Amniotic epithelial cell (primary cell): ENCODE measurements at regions not wholly inside any gene's neighbourhood (a gene's known extent, or its start where the extent isn't known, plus 50 kb on each side); places are given as distances from the start of the nearest gene placed in this dataset.

Experiments used
- DNase-seq: peaks from one replicate; pipeline ENCODE4 v3.0.0-alpha.2; 2010; ENCODE audit warnings: low read depth

- no peak for DNase-seq
Observed at GRCh38 chr1:22264464-22265341, 121.8 kb upstream of the WNT4 start.

- no peak for DNase-seq
Observed at GRCh38 chr1:22266141-22266540, 123.2 kb upstream of the WNT4 start.

- DNase-seq = no peak
Observed at GRCh38 chr1:22267413-22268175, 124.7 kb upstream of the WNT4 start.

- DNase-seq = no peak
Observed at GRCh38 chr1:22268327-22268726, 125.4 kb upstream of the WNT4 start.

- no peak for DNase-seq
Observed at GRCh38 chr1:22271847-22272801, 129.2 kb upstream of the WNT4 start.

GRCh38 chr1:22273686-22274681, 131.1 kb upstream of the WNT4 start:
- peak; percentile 47 for DNase-seq

GRCh38 chr1:22275167-22275566, 132.3 kb upstream of the WNT4 start:
- DNase-seq = no peak

GRCh38 chr1:22275626-22276395, 132.9 kb upstream of the WNT4 start:
- DNase-seq = peak; percentile 43

- no peak for DNase-seq
Observed at GRCh38 chr1:22276396-22276748, 133.5 kb upstream of the WNT4 start.

- DNase-seq = no peak
Observed at GRCh38 chr1:22277662-22278061, 134.8 kb upstream of the WNT4 start.

GRCh38 chr1:22279735-22280134, 136.8 kb upstream of the WNT4 start:
- no peak for DNase-seq

GRCh38 chr1:22280526-22280925, 137.6 kb upstream of the WNT4 start:
- no peak for DNase-seq

GRCh38 chr1:22281521-22282363, 138.8 kb upstream of the WNT4 start:
- no peak for DNase-seq

- DNase-seq = no peak
Observed at GRCh38 chr1:22282364-22282995, 139.6 kb upstream of the WNT4 start.

GRCh38 chr1:22283596-22283995, 140.7 kb upstream of the WNT4 start:
- DNase-seq = no peak

GRCh38 chr1:22284236-22284635, 141.3 kb upstream of the WNT4 start:
- DNase-seq = no peak

- DNase-seq = no peak
Observed at GRCh38 chr1:22284906-22285548, 142.1 kb upstream of the WNT4 start.
